KBM-7 (cell line): ENCODE measurements at regions not wholly inside any gene's neighbourhood (a gene's known extent, or its start where the extent isn't known, plus 50 kb on each side); places are given as distances from the start of the nearest gene placed in this dataset.

Experiments used
- DNase-seq: peaks from one replicate; pipeline ENCODE4 v3.0.0-alpha.2; 2015
- in situ Hi-C: fragments of 300-500 bp; cut with MboI; formaldehyde crosslinking; loops from 2 replicates; pipeline ENCODE4 v1.14.3; 2020; ENCODE audit warnings: low sequenced_read_pairs, low pct_unique_long_range_greater_than_20kb, mixed read lengths

- in situ Hi-C loops, result no loop called here
- DNase-seq, result no peak
These were observed 231.6 kb downstream of the TBXT start for GRCh38 chr6:165936096-165936495.

- in situ Hi-C loops, result no loop called here
- DNase-seq, result no peak
These were observed 236.0 kb downstream of the TBXT start for GRCh38 chr6:165931675-165932074.

- in situ Hi-C loops, result no loop called here
- DNase-seq, result no peak
These were observed 236.9 kb downstream of the TBXT start for GRCh38 chr6:165930668-165931214.

GRCh38 chr6:165929607-165930006 lies 238.0 kb downstream of the TBXT start:
- DNase-seq, result no peak
- in situ Hi-C loops, result no loop called here

- in situ Hi-C loops, result no loop called here
- no peak for DNase-seq
These were observed 241.3 kb downstream of the TBXT start for GRCh38 chr6:165926378-165926777.

GRCh38 chr6:165925474-165926156 lies 242.0 kb downstream of the TBXT start:
- no peak for DNase-seq
- in situ Hi-C loops, result no loop called here

- no peak for DNase-seq
- in situ Hi-C loops, result no loop called here
These were observed 245.3 kb downstream of the TBXT start for GRCh38 chr6:165922309-165922794.

- in situ Hi-C loops, result no loop called here
- no peak for DNase-seq
These were observed 246.6 kb downstream of the TBXT start for GRCh38 chr6:165920896-165921671.

GRCh38 chr6:165917576-165917975 lies 250.1 kb downstream of the TBXT start:
- in situ Hi-C loops, result no loop called here

GRCh38 chr6:165915022-165915770 lies 252.2 kb upstream of the PDE10A start:
- no peak for DNase-seq
- in situ Hi-C loops, result no loop called here

More at GRCh38 chr6:165917576-165917975, 250.1 kb downstream of the TBXT start:
- no peak for DNase-seq

GRCh38 chr6:165913676-165914570 lies 250.9 kb upstream of the PDE10A start:
- in situ Hi-C loops, result no loop called here
- no peak for DNase-seq

GRCh38 chr6:165910184-165910966 lies 247.3 kb upstream of the PDE10A start:
- in situ Hi-C loops, result no loop called here
- no peak for DNase-seq

- DNase-seq, result no peak
- in situ Hi-C loops, result no loop called here
These were observed 243.7 kb upstream of the PDE10A start for GRCh38 chr6:165906736-165907135.

GRCh38 chr6:165905744-165906143 lies 242.7 kb upstream of the PDE10A start:
- DNase-seq, result no peak
- in situ Hi-C loops, result no loop called here

- DNase-seq, result no peak
These were observed 237.9 kb upstream of the PDE10A start for GRCh38 chr6:165900970-165901369.

GRCh38 chr6:165899611-165900010 lies 236.6 kb upstream of the PDE10A start:
- DNase-seq, result no peak
- in situ Hi-C loops, result no loop called here

More at GRCh38 chr6:165900970-165901369, 237.9 kb upstream of the PDE10A start:
- in situ Hi-C loops, result no loop called here

GRCh38 chr6:165895421-165896165 lies 232.6 kb upstream of the PDE10A start:
- DNase-seq, result no peak
- in situ Hi-C loops, result no loop called here
